Naive thymus-derived CD8-positive, alpha-beta T cell (primary cell): ENCODE measurements at regions not wholly inside any gene's neighbourhood (a gene's known extent, or its start where the extent isn't known, plus 50 kb on each side); places are given as distances from the start of the nearest gene placed in this dataset.
A peak's percentile ranks its signal among the peaks of the same experiment; 100 is the strongest.

Source experiments
- ATAC-seq, 2 donors: fragments of 150-1000 bp; cut with Tn5 transposase in 1 of 2; sonication (Bioruptor Pico), chemical (Tn5 transposase) in 1 of 2; 1 replicate in 1 of 2; 2 replicates in 1 of 2; pipeline ENCODE4 v1.10.0; 2021; ENCODE audit warnings: mild to moderate bottlenecking in 2 of 2, moderate library complexity in 2 of 2
- POLR2A ChIA-PET: fragments of 350-600 bp; sonication (Branson Sonifier 250); formaldehyde crosslinking; loops from one replicate; lab custom pipeline; 2021; ENCODE audit warnings: antibody characterized with exemption; lab: Charles Lee
- DNase-seq, 10 donors: peaks; one replicate each; pipeline versions ENCODE4 v3.0.0 to v3.0.0-alpha.2; 2020 to 2022
- H3K27ac Mint-ChIP-seq, 10 donors: one replicate each; pipeline ENCODE4 v1.8.0; 2020 to 2022; ENCODE audit warnings: mild to moderate bottlenecking in 10 of 10, mixed read lengths in 10 of 10, moderate library complexity in 4 of 10, inconsistent platforms in 1 of 10
- H3K27me3 Mint-ChIP-seq, 5 donors: one replicate each; pipeline ENCODE4 v1.8.0; 2021 to 2022; ENCODE audit warnings: mixed read lengths in 5 of 5
- H3K36me3 Mint-ChIP-seq, 3 donors: one replicate each; pipeline ENCODE4 v1.8.0; 2020 to 2022; ENCODE audit warnings: mixed read lengths in 3 of 3, mild to moderate bottlenecking in 2 of 3, inconsistent platforms in 1 of 3
- H3K4me1 Mint-ChIP-seq, 4 donors: one replicate each; pipeline ENCODE4 v1.8.0; 2021 to 2022; ENCODE audit warnings: mixed read lengths in 4 of 4
- H3K4me3 Mint-ChIP-seq, 10 donors: one replicate each; pipeline ENCODE4 v1.8.0; 2020 to 2022; ENCODE audit warnings: mild to moderate bottlenecking in 10 of 10, mixed read lengths in 10 of 10, moderate library complexity in 6 of 10, inconsistent platforms in 1 of 10
- H3K9me3 Mint-ChIP-seq, 9 donors: one replicate each; pipeline ENCODE4 v1.8.0; 2020 to 2022; ENCODE audit warnings: mixed read lengths in 9 of 9, mild to moderate bottlenecking in 3 of 9, inconsistent platforms in 1 of 9, moderate library complexity in 1 of 9

DNA sequence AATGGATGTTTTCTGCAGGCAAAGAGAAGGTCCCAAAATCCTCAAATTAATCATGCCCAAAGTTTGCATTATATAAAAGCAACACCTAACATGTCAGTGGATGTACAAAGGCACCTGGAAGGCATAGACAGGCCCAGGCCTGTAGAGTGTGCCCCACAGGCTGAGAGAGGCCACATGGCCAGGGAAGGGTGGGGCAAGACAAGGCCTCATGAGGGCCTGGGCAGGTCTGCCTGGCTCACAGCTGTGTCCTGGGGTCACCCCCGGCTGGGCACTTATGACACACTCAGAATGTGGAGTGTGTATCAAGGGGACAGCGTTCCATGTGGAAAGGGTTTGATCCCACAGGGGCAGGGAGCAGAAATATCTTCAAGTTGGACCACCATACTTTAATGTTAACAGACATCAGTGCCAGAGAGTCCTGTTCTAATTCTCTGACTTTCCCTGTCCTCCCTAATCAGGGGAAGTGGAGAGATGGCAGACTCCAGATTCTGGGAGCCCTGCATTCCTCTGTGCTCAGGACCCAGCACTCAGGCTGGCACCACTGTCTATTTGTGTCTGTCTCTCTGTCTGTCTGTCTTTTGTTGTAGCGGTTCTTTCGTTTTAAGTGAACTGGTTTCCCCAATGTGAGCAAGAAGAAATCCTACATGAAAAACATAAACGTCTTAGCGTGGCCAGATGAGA is 178.3 kb upstream of the FOXA2 start:
- no peaks in the 10 kb centered on the region for H3K36me3 Mint-ChIP-seq
- H3K9me3 Mint-ChIP-seq = peaks cover 0 to 11% (median 0%) of the 10 kb centered on the region in 9 donors
- H3K27me3 Mint-ChIP-seq = peaks cover 0 to 15% (median 0%) of the 10 kb centered on the region in 5 donors
- no peak overlapping the region for H3K4me3 Mint-ChIP-seq
- no peak for ATAC-seq
- POLR2A ChIA-PET = no interaction called here
- no peak overlapping the region for H3K27ac Mint-ChIP-seq
- H3K4me1 Mint-ChIP-seq = peaks cover 0 to 5% (median 0%) of the 10 kb centered on the region in 4 donors
- no peak for DNase-seq

DNA sequence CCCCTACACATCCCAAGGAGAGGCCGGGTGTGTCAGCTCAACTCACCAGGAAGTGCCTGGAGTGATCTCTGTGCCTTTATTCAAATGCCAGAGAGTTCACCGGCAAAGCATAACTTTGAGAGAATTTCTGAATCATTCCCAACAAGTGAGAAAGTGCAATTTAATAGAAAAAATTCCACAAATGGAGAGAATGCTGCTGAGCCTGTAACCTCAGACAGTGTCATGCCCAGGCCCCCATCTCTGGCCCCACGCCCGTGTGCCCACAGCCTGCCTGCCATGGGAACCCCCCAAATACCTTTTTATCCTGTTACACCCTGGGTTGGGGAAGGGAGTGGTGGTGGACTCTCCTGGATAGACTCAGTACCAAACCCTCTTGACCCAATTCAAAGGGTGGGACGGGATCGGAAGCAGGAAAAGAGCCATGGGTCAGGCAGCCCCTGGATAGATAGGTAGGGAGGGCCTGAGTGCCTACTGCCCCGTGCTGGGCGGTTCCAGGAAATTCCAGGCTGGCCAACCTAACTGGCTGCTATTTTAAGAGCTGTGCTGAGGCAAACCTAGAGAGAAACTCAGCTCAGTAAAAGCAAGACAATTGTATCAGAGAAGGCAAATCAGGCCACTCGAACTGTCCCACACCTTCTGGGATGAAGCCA is 179.0 kb upstream of the FOXA2 start:
- H3K27me3 Mint-ChIP-seq = peaks cover 0 to 18% (median 0%) of the 10 kb centered on the region in 5 donors
- H3K27ac Mint-ChIP-seq = no peak overlapping the region
- POLR2A ChIA-PET = no interaction called here
- no peak overlapping the region for H3K4me3 Mint-ChIP-seq
- peaks cover 0 to 11% (median 0%) of the 10 kb centered on the region in 9 donors for H3K9me3 Mint-ChIP-seq
- peaks cover 0 to 5% (median 0%) of the 10 kb centered on the region in 4 donors for H3K4me1 Mint-ChIP-seq
- no peaks in the 10 kb centered on the region for H3K36me3 Mint-ChIP-seq
- ATAC-seq (no peak), DNase-seq (no peak)

DNA sequence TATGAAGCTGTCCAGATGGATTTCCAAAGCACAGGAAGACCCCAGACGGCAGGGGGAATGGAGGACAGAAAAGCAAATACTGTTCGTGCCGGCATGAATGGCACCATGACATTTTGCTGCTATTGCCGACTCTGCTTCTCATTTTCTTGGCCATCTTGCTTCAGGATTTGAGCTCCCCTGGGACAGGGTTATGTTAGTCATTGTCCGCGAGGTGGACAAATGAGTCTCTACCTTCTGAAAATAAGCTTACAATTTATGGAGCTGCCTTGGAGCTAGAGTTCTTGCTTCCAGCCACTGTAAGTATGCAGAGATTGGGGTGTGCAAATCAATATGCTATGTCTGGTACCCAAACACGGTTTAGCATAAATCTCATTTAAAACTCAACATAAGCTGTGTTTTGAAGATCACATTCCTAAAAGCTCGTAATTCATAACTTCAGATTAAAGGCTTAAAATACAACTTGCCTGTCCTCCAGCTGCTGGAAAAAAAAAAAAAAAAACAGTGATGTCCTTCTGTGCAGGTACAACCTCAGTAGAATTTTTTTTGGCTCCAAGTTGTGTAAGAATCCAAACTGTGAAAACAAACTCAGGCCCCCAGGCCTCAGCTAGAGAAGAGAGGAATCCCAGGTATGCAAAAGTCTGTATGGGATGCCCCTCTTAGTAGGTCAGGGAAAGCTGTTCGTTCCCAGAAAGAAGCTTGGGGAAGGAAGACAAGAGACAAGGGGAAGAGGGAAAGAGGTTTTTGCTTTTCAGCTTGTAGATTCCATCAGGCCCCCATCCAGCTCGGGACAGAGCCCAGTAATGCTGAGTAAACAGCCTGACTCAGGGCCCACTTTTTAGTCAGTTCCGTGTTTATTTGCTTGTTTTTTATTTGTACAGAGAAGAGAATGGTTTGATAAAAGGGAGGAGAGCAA is 184.2 kb upstream of the FOXA2 start:
- ATAC-seq (no peak), DNase-seq (no peak)
- Mint-ChIP-seq H3K4me1 (no peaks in the 10 kb centered on the region), H3K9me3 (peaks cover 0 to 12% (median 2%) of the 10 kb centered on the region in 9 donors), H3K36me3 (no peaks in the 10 kb centered on the region), H3K27ac (no peak overlapping the region), H3K4me3 (no peak overlapping the region), H3K27me3 (peaks cover 0 to 32% (median 6%) of the 10 kb centered on the region in 5 donors)
- POLR2A ChIA-PET = no interaction called here

GRCh38 chr20:22770241-22770800 is 185.9 kb upstream of the FOXA2 start:
- no peaks in the 10 kb centered on the region for H3K36me3 Mint-ChIP-seq
- peaks cover 0 to 12% (median 2%) of the 10 kb centered on the region in 9 donors for H3K9me3 Mint-ChIP-seq
- POLR2A ChIA-PET = no interaction called here
- H3K4me3 Mint-ChIP-seq = no peak overlapping the region
- peaks cover 0 to 36% (median 6%) of the 10 kb centered on the region in 5 donors for H3K27me3 Mint-ChIP-seq
- H3K27ac Mint-ChIP-seq = no peak overlapping the region
- ATAC-seq = no peak
- no peaks in the 10 kb centered on the region for H3K4me1 Mint-ChIP-seq
- no peak for DNase-seq

- Mint-ChIP-seq H3K4me3 (no peak overlapping the region), H3K4me1 (no peaks in the 10 kb centered on the region), H3K36me3 (no peaks in the 10 kb centered on the region), H3K27ac (no peak overlapping the region), H3K9me3 (peaks cover 0 to 12% (median 3%) of the 10 kb centered on the region in 9 donors), H3K27me3 (peaks cover 0 to 31% (median 4%) of the 10 kb centered on the region in 5 donors)
- POLR2A ChIA-PET = no interaction called here
- ATAC-seq (no peak), DNase-seq (no peak)
These were observed 187.3 kb upstream of the FOXA2 start for GRCh38 chr20:22771706-22772105.

GRCh38 chr20:22773344-22773743 is 189.0 kb upstream of the FOXA2 start:
- no peak for ATAC-seq
- no peak for DNase-seq
- POLR2A ChIA-PET = no interaction called here
- Mint-ChIP-seq H3K4me3 (no peak overlapping the region), H3K9me3 (peaks cover 0 to 12% (median 3%) of the 10 kb centered on the region in 9 donors), H3K27me3 (peaks cover 0 to 27% (median 4%) of the 10 kb centered on the region in 5 donors), H3K4me1 (no peaks in the 10 kb centered on the region), H3K27ac (no peak overlapping the region), H3K36me3 (no peaks in the 10 kb centered on the region)

DNA sequence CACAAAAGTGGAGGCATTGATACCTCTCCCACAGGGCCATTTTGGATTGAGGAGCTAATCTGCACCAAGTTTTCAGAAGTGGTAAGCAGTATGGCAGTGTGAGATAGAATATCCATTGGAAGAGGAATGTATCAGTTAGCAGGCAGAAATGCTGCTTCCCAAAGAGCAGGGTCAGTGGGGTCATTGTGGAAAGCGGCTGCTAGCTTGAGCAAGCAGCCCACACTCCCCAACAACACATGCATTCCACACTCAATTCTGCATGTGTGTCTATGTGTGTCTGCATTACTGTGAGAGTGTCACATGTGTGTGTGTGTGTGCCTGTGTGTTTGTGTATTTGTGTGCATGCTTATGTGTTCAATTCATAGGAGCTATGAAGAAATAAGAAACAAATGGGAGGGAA is 190.9 kb upstream of the FOXA2 start:
- Mint-ChIP-seq H3K4me3 (no peak overlapping the region), H3K27ac (no peak overlapping the region), H3K27me3 (peaks cover 0 to 23% (median 4%) of the 10 kb centered on the region in 5 donors), H3K9me3 (peaks cover 0 to 12% (median 3%) of the 10 kb centered on the region in 9 donors), H3K36me3 (no peaks in the 10 kb centered on the region), H3K4me1 (no peaks in the 10 kb centered on the region)
- ATAC-seq = no peak
- no peak for DNase-seq
- POLR2A ChIA-PET = no interaction called here

- Mint-ChIP-seq H3K4me3 (no peak overlapping the region), H3K27me3 (peaks cover 0 to 22% (median 4%) of the 10 kb centered on the region in 5 donors), H3K4me1 (no peaks in the 10 kb centered on the region), H3K27ac (no peak overlapping the region), H3K9me3 (peaks cover 0 to 12% (median 3%) of the 10 kb centered on the region in 9 donors), H3K36me3 (no peaks in the 10 kb centered on the region)
- DNase-seq (no peak), ATAC-seq (no peak)
- POLR2A ChIA-PET = no interaction called here
These were observed 191.3 kb upstream of the FOXA2 start for GRCh38 chr20:22775671-22776139.

- ATAC-seq (no peak), DNase-seq (no peak)
- H3K4me1 Mint-ChIP-seq = no peaks in the 10 kb centered on the region
- peak overlapping the region in 1 of 10 donors; percentile 11 for H3K4me3 Mint-ChIP-seq
- H3K36me3 Mint-ChIP-seq = no peaks in the 10 kb centered on the region
- H3K9me3 Mint-ChIP-seq = peaks cover 0 to 12% (median 3%) of the 10 kb centered on the region in 9 donors
- peaks cover 0 to 15% (median 4%) of the 10 kb centered on the region in 5 donors for H3K27me3 Mint-ChIP-seq
- no peak overlapping the region for H3K27ac Mint-ChIP-seq
- POLR2A ChIA-PET = no interaction called here
These were observed 192.0 kb upstream of the FOXA2 start for GRCh38 chr20:22776369-22776768.

GRCh38 chr20:22779878-22780277 is 195.5 kb upstream of the FOXA2 start:
- POLR2A ChIA-PET = no interaction called here
- no peaks in the 10 kb centered on the region for H3K36me3 Mint-ChIP-seq
- no peaks in the 10 kb centered on the region for H3K4me1 Mint-ChIP-seq
- peaks cover 0 to 12% (median 3%) of the 10 kb centered on the region in 9 donors for H3K9me3 Mint-ChIP-seq
- H3K4me3 Mint-ChIP-seq = no peak overlapping the region
- ATAC-seq (no peak), DNase-seq (no peak)
- H3K27me3 Mint-ChIP-seq = peaks cover 0 to 6% (median 0%) of the 10 kb centered on the region in 5 donors
- H3K27ac Mint-ChIP-seq = no peak overlapping the region

DNA sequence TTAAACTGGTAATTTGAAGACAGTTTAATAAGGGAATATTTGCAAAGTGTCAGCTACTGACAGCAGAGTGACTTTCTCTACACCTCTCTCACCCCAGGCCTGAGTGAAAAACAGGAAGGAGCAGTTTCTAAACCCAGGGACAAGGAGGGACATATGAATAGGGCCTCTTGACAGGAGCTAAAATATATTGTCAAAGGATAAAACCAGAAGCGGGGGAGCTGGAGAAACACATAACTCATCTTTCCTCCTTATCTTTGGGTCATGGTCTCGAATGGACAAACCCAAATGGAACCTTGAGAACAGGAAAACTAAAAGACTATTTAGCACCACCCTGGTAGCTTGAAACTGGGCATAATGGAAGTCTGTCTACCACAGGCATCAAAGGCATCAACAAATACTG is 197.5 kb upstream of the FOXA2 start:
- peaks cover 0 to 5% (median under 1%) of the 10 kb centered on the region in 9 donors for H3K9me3 Mint-ChIP-seq
- no peak overlapping the region for H3K27ac Mint-ChIP-seq
- POLR2A ChIA-PET = no interaction called here
- H3K4me1 Mint-ChIP-seq = no peaks in the 10 kb centered on the region
- no peaks in the 10 kb centered on the region for H3K36me3 Mint-ChIP-seq
- ATAC-seq (no peak), DNase-seq (no peak)
- H3K27me3 Mint-ChIP-seq = peaks cover 0 to 14% (median 4%) of the 10 kb centered on the region in 5 donors
- H3K4me3 Mint-ChIP-seq = no peak overlapping the region

- H3K4me1 Mint-ChIP-seq = no peaks in the 10 kb centered on the region
- no peak for ATAC-seq
- H3K36me3 Mint-ChIP-seq = no peaks in the 10 kb centered on the region
- H3K9me3 Mint-ChIP-seq = peaks cover 0 to 6% (median 0%) of the 10 kb centered on the region in 9 donors
- POLR2A ChIA-PET = no interaction called here
- H3K27me3 Mint-ChIP-seq = peaks cover 2 to 22% (median 6%) of the 10 kb centered on the region in 5 donors
- H3K4me3 Mint-ChIP-seq = no peak overlapping the region
- no peak overlapping the region for H3K27ac Mint-ChIP-seq
- no peak for DNase-seq
These were observed 205.3 kb upstream of the FOXA2 start for GRCh38 chr20:22789676-22790075.
